A549 (cell line): ENCODE measurements at regions not wholly inside any gene's neighbourhood (a gene's known extent, or its start where the extent isn't known, plus 50 kb on each side); places are given as distances from the start of the nearest gene placed in this dataset.
A peak's percentile ranks its signal among the peaks of the same experiment; 100 is the strongest.

Experiments
- ATAC-seq, 2 experiments: fragments of 200-7000 bp in 1 of 2; fragments of >200 bp in 1 of 2; cut with Nextera tagmentation in 1 of 2; cut with Tn5 transposase in 1 of 2; 3 replicates each; pipeline versions ENCODE4 v1.8.0 to v1.9.1; 2018 to 2020; ENCODE audit warnings: mild to moderate bottlenecking in 1 of 2, moderate library complexity in 1 of 2
- CTCF ChIA-PET: fragments of 300-600 bp; sonication (Branson Sonifier 250); formaldehyde crosslinking; extraction: SDS; loops from one replicate; lab custom pipeline; 2021; ENCODE audit warnings: antibody characterized with exemption, inconsistent platforms; lab: Yijun Ruan, JAX
- POLR2A ChIA-PET: fragments of 350-600 bp; formaldehyde crosslinking; extraction: SDS; loops from one replicate; lab custom pipeline; 2021; ENCODE audit warnings: antibody characterized with exemption, inconsistent platforms; lab: Yijun Ruan, JAX
- DNase-seq, 2 experiments: peaks; one replicate each; pipeline versions ENCODE4 v3.0.0 to v3.0.0-alpha.2; 2011 to 2016; ENCODE audit warnings: low read depth in 1 of 2, low spot score in 1 of 2
- FAIRE-seq: peaks from 2 replicates; lab custom pipeline; 2011; peaks lifted over from hg19 to GRCh38; lab: Jason Lieb, UNC
- H3K27ac ChIP-seq, 2 experiments: fragments of >200 bp; sonication (Bioruptor Twin); formaldehyde crosslinking; 3 replicates each; pipeline ENCODE4 v1.5.1; 2016 to 2017
- H3K4me1 ChIP-seq: fragments of >200 bp; sonication (Bioruptor Twin); formaldehyde crosslinking; 3 replicates; pipeline ENCODE4 v1.6.1; 2016
- H3K4me2 ChIP-seq: fragments of >200 bp; sonication (Bioruptor Twin); formaldehyde crosslinking; 3 replicates; pipeline ENCODE4 v1.6.1; 2016
- H3K4me3 ChIP-seq: fragments of >200 bp; sonication (Bioruptor Twin); formaldehyde crosslinking; 3 replicates; pipeline ENCODE4 v1.5.1; 2016
- H3K9me3 ChIP-seq: fragments of >200 bp; sonication (Bioruptor Twin); formaldehyde crosslinking; 3 replicates; pipeline ENCODE4 v1.6.1; 2016
- BCL3 ChIP-seq: fragments of >200 bp; sonication (Bioruptor Twin); formaldehyde crosslinking; IDR thresholded peaks from 3 replicates; pipeline ENCODE4 v1.6.1; 2016
- BHLHE40 ChIP-seq: IDR thresholded peaks from 2 replicates; pipeline ENCODE4 v1.6.1; 2012; ENCODE audit warnings: low read depth, low read length, inconsistent platforms
- CBX2 ChIP-seq: fragments of 200-600 bp; sonication (generic); IDR thresholded peaks from 2 replicates; pipeline ENCODE4 v1.6.1; 2016; ENCODE audit warnings: low read depth, mild to moderate bottlenecking, borderline replicate concordance
- CHD2 ChIP-seq: fragments of 150-350 bp; IDR thresholded peaks from 2 replicates; pipeline ENCODE4 v1.6.1; 2014; ENCODE audit warnings: low read length; ENCODE audit not compliant: partially characterized antibody
- CTCF ChIP-seq: fragments of >200 bp; sonication (Bioruptor Twin); formaldehyde crosslinking; IDR thresholded peaks from 3 replicates; pipeline ENCODE4 v1.5.1; 2016
- EHF ChIP-seq: fragments of 250-450 bp; sonication (Bioruptor Pico); IDR thresholded peaks from 2 replicates; pipeline ENCODE4 v1.5.0; 2020; ENCODE audit warnings: mild to moderate bottlenecking
- EHMT2 ChIP-seq: fragments of 200-600 bp; sonication (generic); IDR thresholded peaks from 2 replicates; pipeline ENCODE4 v1.6.1; 2016; ENCODE audit warnings: antibody characterized with exemption, low read depth, mild to moderate bottlenecking, moderate library complexity
- ESRRA ChIP-seq: fragments of 150-350 bp; IDR thresholded peaks from 2 replicates; pipeline ENCODE4 v1.6.1; 2014; ENCODE audit warnings: mild to moderate bottlenecking, low read length, borderline replicate concordance
- FOSB ChIP-seq: fragments of 250-450 bp; sonication (Bioruptor Pico); IDR thresholded peaks from 2 replicates; pipeline ENCODE4 v1.5.0; 2020; ENCODE audit warnings: mild to moderate bottlenecking, moderate library complexity
- FOXS1 ChIP-seq: fragments of 250-450 bp; sonication (Bioruptor Pico); IDR thresholded peaks from 2 replicates; pipeline ENCODE4 v1.5.0; 2020; ENCODE audit warnings: mild to moderate bottlenecking, moderate library complexity
- GATA3 ChIP-seq: IDR thresholded peaks from 2 replicates; pipeline ENCODE4 v1.6.1; 2012; ENCODE audit warnings: borderline replicate concordance
- HES2 ChIP-seq: fragments of >200 bp; sonication (Bioruptor Twin); formaldehyde crosslinking; IDR thresholded peaks from 2 replicates; pipeline ENCODE4 v1.6.1; 2016
- HEYL ChIP-seq: fragments of 250-450 bp; sonication (Bioruptor Pico); IDR thresholded peaks from 2 replicates; pipeline ENCODE4 v1.8.0; 2021; ENCODE audit warnings: mild to moderate bottlenecking, moderate library complexity
- JUN ChIP-seq, 2 experiments: fragments of >200 bp; sonication (Bioruptor Twin); formaldehyde crosslinking; IDR thresholded peaks; 2 replicates in 1 of 2; 3 replicates in 1 of 2; pipeline ENCODE4 v1.6.1; 2016 to 2017
- JUNB ChIP-seq: fragments of >200 bp; sonication (Bioruptor Twin); formaldehyde crosslinking; IDR thresholded peaks from 2 replicates; pipeline ENCODE4 v1.6.1; 2016
- KDM1A ChIP-seq: fragments of 200-600 bp; sonication (generic); IDR thresholded peaks from 2 replicates; pipeline ENCODE4 v1.6.1; 2016; ENCODE audit warnings: low read depth, mild to moderate bottlenecking
- MAZ ChIP-seq: fragments of 150-350 bp; IDR thresholded peaks from 2 replicates; pipeline ENCODE4 v1.6.1; 2014; ENCODE audit warnings: antibody characterized with exemption, low read depth, low read length, borderline replicate concordance
- NFE2L2 ChIP-seq: fragments of 150-350 bp; conservative IDR thresholded peaks from 2 replicates; pipeline ENCODE4 v1.6.1; 2014; ENCODE audit warnings: low read length
- POLR2A ChIP-seq: IDR thresholded peaks from 2 replicates; pipeline ENCODE4 v1.6.1; 2012; ENCODE audit warnings: mild to moderate bottlenecking, low read length
- POLR2AphosphoS2 ChIP-seq: conservative IDR thresholded peaks from 2 replicates; pipeline ENCODE4 v1.6.1; 2012; ENCODE audit warnings: low read length, improper control_type of control experiment, inconsistent platforms
- RAD21 ChIP-seq, 2 experiments: fragments of >200 bp in 1 of 2; sonication (Bioruptor Twin) in 1 of 2; formaldehyde crosslinking in 1 of 2; IDR thresholded peaks in 1 of 2; conservative IDR thresholded peaks in 1 of 2; 2 replicates in 1 of 2; 3 replicates in 1 of 2; pipeline ENCODE4 v1.6.1; 2012 to 2018; ENCODE audit warnings: inconsistent platforms in 1 of 2
- RARB ChIP-seq: fragments of 250-450 bp; sonication (Bioruptor Pico); IDR thresholded peaks from 2 replicates; pipeline ENCODE4 v1.8.0; 2021; ENCODE audit warnings: mild to moderate bottlenecking, moderate library complexity
- SMC3 ChIP-seq: fragments of >200 bp; sonication (Bioruptor Twin); formaldehyde crosslinking; IDR thresholded peaks from 3 replicates; pipeline ENCODE4 v1.6.1; 2018; ENCODE audit warnings: inconsistent platforms
- SREBF2 ChIP-seq: fragments of 450-650 bp; IDR thresholded peaks from 2 replicates; pipeline ENCODE4 v1.6.1; 2014; ENCODE audit warnings: mild to moderate bottlenecking, moderate library complexity
- WGBS: methylation state at CpG from one replicate; pipeline ENCODE4 v1.1.6; 2017; ENCODE audit errors: missing lambda C conversion rate; 5-methylcytosine and 5-hydroxymethylcytosine counted together

GRCh38 chr4:82213485-82214417, 160.0 kb downstream of the HNRNPD start:
- ATAC-seq, result no peak
- no peak for FAIRE-seq
- no peak for TF ChIP-seq EHF (CRISPR knock-in tag)
- TF ChIP-seq BCL3, result no peak
- no peak for TF ChIP-seq FOXS1 (CRISPR knock-in tag)
- TF ChIP-seq MAZ, result no peak
- TF ChIP-seq JUNB, result no peak
- no peak for TF ChIP-seq JUN (IDR thresholded peaks at IDR 0.05)
- TF ChIP-seq RARB (CRISPR knock-in tag), result no peak
- TF ChIP-seq HEYL (CRISPR knock-in tag), result no peak
- no peak for TF ChIP-seq FOSB (CRISPR knock-in tag)
- TF ChIP-seq EHMT2, result no peak
- TF ChIP-seq GATA3, result no peak
- TF ChIP-seq HES2, result no peak
- no peak for TF ChIP-seq CBX2
- Histone ChIP-seq H3K4me1 (no peaks in the 10 kb centered on the region), H3K4me3 (no peak overlapping the region), H3K27ac (no peak overlapping the region), H3K4me2 (no peak overlapping the region), H3K9me3 (no peaks in the 10 kb centered on the region)
- WGBS, result 27% methylated on average over 5 of the region's 5 CpGs
- no peak for DNase-seq
- POLR2A ChIA-PET, result no interaction called here
- CTCF ChIA-PET, result no interaction called here

GRCh38 chr4:82201805-82202641, 171.8 kb downstream of the HNRNPD start:
- Histone ChIP-seq H3K4me3 (no peak overlapping the region), H3K4me1 (no peaks in the 10 kb centered on the region), H3K27ac (no peak overlapping the region), H3K9me3 (no peaks in the 10 kb centered on the region), H3K4me2 (no peak overlapping the region)
- CTCF ChIA-PET, result interaction anchor here (0.6 to 1.7 kb wide), 6 partner anchors 11 to 964 kb away, joined by 3 to 4 read pairs (median 3); no protein-coding TSS in a partner anchor
- 27% methylated on average over 3 of the region's 3 CpGs for WGBS
- no peak for FAIRE-seq
- TF ChIP-seq SMC3 (peak; percentile 38; the same call in 2 of the 3 replicates), CTCF (peak; percentile 47), SREBF2 (no peak), RAD21 (conservative IDR thresholded peaks at IDR 0.05 in 1 of 2, IDR thresholded peaks at IDR 0.05 in 1 of 2) (peak; percentile 65 to 74)
- POLR2A ChIA-PET, result no interaction called here
- DNase-seq, result peak in 1 of 2 experiments; percentile 40
- peak; percentile 39 to 80; a peak in 4 of 6 replicates for ATAC-seq

- ChIA-PET POLR2A (no interaction called here), CTCF (interaction anchor here (0.6 to 1.7 kb wide), 6 partner anchors 10 to 964 kb away, joined by 3 to 4 read pairs (median 3); no protein-coding TSS in a partner anchor)
- FAIRE-seq, result no peak
- Histone ChIP-seq H3K9me3 (no peaks in the 10 kb centered on the region), H3K4me2 (no peak overlapping the region), H3K4me1 (no peaks in the 10 kb centered on the region), H3K4me3 (no peak overlapping the region), H3K27ac (no peak overlapping the region)
- DNase-seq, result no peak
- ATAC-seq, result no peak
- WGBS, result 8% methylated on average over 1 of the region's 1 CpG
- TF ChIP-seq POLR2A, result no peak
- no peak for TF ChIP-seq KDM1A
- TF ChIP-seq BHLHE40, result no peak
- no peak for TF ChIP-seq SREBF2
- no peak for TF ChIP-seq ESRRA
- TF ChIP-seq EHMT2, result no peak
- TF ChIP-seq NFE2L2, result no peak
- TF ChIP-seq CTCF, result no peak
- no peak for TF ChIP-seq POLR2AphosphoS2
- no peak for TF ChIP-seq CHD2
- no peak for TF ChIP-seq HES2
Measured at GRCh38 chr4:82201303-82201702, 172.5 kb downstream of the HNRNPD start.
